Activated T-helper 1 cell treated with anti-CD3 and anti-CD28 coated beads, Interleukin-2, amount 50 U/mL, for 16 hours (primary cell): ENCODE measurements at regions not wholly inside any gene's neighbourhood (a gene's known extent, or its start where the extent isn't known, plus 50 kb on each side); places are given as distances from the start of the nearest gene placed in this dataset.

Source experiments
- DNase-seq, 2 donors: peaks; one replicate each; pipeline ENCODE4 v3.0.0-alpha.2; 2020; ENCODE audit warnings: low read depth in 1 of 2, low spot score in 1 of 2

DNA sequence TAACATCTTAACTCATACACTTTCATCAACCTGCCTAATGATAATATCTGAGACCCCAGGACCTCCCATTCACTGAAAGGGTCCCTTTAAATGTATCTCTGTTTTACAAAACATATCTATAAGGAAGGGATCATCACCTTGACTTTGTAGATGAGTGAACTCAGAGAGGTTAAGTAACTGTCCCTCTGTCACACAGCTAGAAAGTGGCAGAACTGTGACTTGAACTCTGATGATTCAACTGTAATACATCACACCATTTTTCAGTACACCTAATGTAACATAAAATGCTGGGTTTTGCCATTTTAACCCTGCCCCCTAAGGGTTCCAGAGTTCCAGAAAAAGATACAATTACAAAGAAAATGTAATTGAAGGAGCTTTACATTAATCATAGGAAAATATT is 234.6 kb downstream of the ZEB2 start:
- no peak for DNase-seq

DNA sequence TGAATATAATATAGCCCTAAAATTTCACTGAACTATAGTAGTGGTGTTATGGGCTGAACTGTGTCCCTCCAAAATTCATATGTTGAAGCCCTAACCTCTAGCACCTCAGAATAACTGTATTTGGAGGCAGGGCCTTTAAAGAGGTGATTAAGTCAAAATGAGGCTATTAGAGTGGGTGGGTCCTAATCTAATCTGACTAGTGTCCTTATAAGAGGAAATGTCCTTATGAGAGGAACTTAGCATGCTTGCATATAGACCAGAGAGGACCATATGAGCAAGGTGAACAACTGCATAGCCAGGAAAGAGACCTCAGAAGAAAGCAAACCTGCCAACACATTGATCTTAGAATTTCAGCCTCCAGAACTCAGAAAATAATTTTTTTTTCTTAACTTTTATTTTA is 238.4 kb downstream of the ZEB2 start:
- DNase-seq = no peak

DNA sequence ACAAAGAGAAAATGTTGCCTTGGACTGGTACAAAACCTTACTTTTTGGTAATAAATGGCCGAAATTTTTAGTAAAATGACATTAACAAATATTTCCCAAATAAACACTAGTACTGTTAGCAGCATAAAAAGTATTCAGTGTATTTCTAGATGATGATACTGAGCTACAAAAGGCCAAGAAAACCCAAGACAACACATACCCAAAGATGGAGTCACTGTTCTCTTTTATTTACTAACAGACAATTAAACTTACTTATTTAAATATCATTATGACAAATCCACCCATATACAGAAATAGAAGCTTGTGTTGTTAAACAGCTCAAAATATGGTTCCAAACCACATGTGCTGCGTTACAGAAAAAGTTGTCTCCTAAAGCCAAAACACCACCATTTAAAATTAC is 239.9 kb downstream of the ZEB2 start:
- DNase-seq = no peak

DNA sequence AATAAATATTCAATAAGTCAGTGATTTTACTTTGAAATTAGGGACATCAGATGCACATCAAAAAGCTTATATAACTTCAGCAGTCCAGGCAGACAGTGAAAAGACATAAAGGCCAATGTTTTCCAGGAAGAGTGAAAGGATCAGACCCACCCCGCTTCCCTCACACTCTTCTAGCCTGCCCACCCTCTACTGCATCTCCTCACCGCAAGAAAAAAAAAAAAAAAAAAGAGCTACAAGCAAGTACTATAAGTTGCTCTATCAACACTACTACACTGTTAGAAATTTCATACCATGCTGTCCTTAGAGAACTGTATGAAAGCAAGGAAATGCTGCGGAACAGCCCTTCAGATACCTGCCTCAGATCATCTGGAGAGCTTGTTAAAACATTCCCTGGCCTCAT is 240.8 kb downstream of the ZEB2 start:
- no peak for DNase-seq

DNA sequence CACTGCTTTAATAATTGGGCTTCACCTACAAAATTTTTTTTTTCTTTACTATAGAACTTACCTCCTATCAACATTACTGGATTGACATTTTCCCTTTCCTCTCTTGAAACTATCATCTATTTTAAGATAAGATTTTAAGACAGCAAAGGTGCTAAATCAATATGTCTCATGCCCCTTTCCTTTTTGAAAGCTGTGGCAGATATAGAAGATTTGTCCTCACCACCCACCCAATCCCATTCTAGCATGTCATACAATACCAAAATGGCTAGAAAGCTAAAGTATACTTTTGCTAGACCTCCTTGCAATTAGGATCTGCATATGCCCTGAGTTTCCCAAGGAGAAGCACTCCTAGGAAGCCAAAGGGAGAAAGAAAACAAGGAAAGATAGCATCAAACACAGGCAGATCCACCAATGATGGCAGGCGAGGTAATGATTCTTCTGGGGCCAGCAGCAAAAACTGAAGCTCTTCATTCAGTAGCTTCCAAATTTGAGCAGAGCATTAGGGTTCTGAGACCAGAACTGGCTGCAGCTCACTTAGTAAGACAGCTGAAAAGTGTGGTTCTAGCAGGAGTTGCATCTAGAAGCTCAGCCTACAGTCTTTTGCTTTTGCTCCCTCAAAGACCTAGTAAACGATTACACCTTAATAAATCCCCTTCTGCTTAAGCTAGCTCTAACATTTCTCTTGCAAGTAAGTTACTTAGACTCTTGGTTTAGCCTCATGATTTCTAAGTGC is 242.1 kb downstream of the ZEB2 start:
- no peak for DNase-seq

DNA sequence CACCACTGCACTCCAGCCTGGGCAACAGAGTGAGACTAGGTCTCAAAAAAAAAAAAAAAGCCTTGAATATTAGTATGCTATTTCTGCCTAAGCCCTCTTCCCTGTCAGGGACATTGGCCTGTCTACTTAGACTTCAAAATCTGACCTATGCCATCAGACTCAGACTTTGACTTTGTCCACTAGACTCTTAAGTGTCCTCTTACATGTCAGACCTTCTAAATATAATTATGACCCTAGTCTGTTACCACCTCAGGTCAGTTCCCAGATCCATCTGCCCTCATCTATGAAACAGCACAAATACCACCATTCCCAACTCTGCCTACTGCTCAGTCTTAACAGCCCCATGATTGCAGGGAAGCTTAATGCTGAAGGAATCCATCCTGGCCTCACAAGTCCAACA is 244.6 kb downstream of the ZEB2 start:
- no peak for DNase-seq

DNA sequence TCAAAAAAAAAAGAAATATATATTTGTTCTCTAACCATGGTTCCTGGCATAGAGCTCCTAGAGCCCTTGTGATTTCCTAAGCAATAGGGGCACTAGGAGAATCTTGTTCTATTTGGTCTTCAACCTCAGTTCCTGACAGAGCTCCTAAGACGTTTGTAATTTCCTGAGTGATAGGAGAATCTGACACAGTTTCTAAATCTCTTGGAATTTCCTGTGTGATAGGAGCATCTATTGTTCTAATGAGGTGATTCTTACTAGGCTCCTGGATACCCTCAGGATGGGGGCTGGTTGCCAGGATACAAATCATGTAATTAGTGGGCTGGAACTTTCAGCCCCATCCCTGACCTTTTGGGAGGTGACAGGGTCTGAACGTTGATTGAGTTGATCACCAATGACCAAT is 245.8 kb downstream of the ZEB2 start:
- no peak for DNase-seq

DNA sequence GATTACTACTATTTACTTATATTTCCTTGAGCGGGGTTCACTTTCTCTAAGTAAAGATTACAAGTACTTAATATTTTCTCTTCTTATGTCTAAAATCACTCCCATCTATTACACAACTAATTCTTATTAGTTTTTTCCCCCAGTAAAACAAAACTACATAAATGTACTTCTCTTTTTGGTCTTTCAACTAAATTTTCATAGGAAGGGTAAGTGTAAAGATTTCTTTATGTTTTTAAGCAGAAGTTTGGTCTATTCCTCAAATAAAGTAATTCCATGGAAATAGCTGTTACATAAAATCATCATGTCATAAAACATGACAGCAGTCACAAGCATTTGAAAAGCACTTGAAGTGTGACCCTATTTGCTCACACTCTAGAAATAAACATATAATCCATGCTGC is 249.0 kb downstream of the ZEB2 start:
- DNase-seq = no peak

DNA sequence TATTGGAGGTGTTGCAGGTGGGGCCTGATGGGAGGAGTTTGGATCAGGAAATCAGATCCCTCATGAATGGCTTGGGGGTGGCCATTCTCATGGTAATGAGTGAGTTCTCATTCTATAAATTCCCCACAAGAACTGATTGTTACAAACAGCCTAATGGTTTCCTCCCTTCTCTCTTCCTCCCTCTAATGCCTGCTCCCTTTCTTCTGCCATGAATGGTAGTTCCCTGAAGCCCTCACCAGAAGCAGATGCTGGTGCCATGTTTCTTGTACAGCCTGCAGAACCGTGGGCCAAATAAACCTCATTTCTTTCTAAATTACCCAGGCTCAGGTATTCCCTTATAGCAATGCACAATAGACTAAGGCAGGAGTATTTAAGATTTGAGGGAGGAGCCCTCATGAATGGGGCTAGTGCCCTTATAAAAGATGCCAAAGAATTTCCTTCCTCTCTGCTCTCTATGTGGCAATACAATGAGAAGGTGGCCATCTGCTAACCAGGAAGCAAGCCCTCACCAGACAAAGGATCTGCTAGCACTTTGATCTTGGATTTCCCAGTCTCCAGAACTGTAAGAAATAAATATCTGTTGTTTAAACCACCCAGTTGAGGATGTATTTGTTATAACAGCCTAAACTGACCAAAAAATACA is 251.8 kb downstream of the ZEB2 start:
- no peak for DNase-seq

DNA sequence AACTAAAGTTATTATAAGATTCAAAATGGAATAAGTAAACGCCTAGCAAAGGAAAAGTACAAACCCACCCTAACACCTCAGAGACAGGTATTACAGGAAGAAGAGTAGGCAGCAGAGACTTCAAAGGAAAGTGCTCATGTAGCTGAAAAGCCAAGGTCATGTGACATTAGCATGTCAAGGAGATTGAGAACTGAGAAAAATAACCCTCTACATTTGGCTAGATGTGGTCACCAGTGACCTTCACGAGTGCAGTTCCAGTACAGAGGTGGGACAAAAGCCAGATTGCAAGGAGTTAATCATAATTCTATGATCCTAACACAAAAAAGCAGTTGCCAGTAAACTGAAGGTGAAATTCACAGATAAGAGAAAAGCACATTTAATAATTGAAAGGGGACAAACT is 252.7 kb downstream of the ZEB2 start:
- DNase-seq = no peak

DNA sequence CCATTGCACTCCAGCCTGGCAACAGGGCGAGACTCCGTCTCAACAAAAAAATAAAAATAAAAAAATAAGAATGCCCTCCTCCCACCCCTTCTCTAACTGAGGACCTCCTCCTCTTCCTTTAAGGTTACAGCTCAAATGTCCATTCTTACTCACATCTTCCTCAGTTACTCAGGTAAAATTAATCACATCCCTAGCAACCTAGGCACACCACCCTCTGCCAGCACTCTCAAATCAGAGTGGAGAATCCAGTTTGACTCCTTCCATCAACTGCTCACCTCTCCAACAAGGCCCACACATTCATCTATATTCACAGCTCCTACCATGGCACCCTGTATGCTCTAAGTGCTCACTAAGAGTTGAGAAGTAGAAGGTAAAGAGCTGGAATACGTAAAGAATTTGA is 254.3 kb downstream of the ZEB2 start:
- DNase-seq = no peak

DNA sequence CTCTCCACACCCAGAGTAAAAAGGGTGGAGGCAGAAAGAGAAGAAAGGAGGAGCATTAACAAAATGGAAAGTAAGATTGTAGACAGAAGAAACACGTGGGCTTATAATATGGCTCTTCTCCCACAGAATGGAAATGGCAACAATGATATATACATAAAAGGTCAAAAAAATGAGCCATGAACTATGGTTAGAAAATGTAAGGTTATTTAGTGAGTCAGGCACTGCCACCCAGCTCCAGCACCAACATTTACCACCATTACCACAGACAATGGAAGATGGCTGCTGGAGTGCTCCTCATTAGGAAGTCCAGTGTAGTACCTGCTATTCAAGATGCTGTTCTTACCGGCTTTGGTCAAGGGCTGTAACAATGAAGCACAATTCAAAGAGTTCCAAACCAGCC is 258.0 kb downstream of the ZEB2 start:
- DNase-seq = no peak

DNA sequence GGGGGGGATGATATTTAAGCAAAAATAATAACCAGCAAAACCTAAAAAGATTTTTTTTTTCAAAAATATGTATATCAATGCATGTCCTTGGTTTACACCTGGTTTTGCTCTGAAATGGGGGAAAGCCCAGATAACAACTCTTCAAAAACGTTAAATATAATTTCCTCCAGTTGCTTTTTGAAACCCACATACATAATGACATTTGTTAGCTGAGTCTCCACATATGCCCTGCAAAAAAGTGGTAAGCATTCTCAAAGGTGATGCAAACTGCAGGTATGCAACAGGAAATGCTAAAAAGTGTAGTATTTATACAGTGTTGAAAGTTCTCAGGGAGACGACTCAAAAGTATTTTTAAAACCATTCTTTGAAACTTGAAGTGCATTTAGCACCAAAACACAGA is 258.6 kb downstream of the ZEB2 start:
- no peak for DNase-seq

DNA sequence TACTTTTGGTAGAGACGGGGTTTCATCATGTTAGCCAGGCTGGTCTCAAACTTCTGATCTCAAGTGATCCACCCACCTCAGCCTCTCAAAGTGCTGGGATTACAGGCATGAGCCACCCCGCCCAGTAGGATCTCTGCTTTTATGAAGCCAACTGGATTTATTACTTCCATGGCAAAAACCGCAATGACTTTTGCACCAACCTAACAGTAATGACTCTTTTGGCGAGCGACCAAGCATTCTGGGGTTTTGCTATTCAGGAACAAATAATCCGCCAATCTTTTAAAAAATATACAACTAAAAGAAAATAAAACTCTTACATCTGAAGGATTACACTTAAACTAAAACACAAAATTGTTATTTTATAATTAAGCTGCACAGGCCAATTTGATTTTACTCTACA is 260.6 kb downstream of the ZEB2 start:
- no peak for DNase-seq

DNA sequence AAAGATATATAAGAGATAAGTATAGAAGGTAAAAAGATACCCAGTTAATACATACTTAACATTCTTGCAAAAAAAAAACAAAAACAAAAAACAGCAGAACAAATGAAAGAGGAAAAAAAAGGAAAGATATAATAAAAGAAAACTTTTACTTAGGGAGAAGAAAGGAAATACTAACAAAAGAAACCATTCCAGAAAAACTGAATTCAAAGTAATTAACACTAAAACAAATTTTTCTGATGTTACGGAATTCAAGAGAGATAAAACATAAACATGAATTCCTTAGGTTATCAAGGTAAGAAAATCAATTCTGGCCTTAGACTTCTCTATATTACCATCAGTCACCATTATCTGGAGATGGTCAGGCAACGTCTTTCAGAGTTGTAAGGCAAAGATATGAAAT is 261.8 kb downstream of the ZEB2 start:
- DNase-seq = no peak

DNA sequence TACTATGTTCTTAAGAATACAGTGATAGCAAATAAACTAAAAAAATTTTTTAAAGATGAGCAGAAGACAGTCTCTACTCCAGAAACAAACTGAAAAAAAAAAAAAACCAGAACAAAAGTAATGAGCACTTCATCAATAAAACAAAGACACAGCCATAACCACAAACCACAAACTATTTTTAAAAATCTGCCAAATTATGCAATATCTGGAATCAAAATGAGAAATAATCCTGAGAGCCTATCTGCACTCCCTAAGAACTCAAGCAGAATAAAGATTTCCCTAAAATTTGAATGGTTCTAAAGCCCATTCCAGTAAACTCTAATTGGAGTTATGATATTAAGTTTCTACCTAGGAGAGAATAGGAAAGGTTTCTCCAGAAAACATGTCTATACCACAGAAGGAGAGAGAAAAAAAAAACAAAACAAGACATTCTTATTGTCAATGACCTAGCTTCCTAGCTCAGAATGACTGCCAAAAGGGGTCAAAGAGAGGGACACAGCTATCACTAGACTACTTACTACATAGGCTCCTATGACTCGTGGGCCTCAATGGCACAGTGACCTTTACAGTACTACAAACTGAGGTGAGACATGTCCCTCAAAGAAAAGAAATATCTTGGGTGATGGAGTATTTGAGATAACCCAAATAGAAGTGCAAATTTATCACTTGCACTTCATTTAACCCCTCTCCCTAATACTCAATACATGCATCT is 262.8 kb downstream of the ZEB2 start:
- DNase-seq = no peak

DNA sequence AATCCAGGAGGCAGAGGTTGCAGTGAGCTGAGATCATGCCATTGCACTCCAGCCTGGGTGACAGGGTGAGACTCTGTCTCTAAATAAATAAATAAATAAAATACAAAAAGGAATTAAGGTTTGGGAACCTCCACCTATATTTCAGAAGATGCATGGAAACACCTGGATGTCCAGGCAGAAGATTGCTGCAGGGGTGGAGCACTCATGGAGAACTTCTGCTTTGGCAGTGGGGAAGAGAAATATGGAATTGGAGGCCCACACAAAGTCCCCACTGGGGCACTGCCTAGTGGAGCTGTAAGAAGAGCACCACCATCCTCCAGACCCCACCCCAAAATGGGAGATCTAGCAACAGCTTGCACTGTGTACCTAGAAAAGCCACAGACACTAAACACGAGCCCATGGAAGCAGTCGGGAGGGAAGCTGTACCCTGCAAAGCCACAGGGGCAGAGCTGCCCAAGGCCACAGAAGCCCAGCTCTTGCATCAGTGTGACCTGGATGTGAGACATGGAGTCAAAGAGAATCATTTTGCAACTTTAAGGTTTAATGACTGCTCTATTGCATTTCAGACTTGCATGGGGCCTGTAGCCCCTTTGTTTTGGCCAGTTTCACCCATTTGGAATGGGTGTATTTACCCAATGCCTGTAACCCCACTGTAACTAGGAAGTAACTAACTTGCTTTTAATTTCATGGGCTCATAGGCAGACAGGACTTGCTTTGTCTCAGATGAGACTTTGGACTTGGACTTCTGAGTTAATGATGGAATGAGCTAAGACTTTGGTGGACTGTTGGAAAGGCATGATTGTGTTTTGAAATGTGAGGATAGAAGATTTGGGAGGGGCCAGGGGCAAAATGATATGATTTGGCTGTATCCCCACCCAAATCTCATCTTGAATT is 265.3 kb downstream of the ZEB2 start:
- no peak for DNase-seq

DNA sequence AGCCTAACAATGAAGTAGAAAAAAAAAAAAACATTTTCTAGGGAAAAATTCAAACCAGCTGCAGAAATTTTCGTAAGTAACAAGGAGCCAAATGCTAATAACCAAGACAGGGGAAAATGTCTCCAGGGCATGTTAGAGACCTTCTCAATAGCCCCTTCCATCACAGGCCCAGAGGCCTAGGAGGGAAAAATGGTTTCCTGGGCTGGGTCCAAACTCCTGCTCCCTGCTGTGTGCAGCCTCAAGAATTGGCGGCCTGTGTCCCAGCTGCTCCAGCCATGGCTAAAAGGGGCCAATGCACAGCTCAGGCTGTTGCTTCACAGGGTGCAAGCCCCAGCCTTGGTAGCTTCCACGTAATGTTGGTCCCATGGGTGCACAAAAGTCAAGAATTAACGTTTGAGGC is 266.2 kb downstream of the ZEB2 start:
- no peak for DNase-seq

DNA sequence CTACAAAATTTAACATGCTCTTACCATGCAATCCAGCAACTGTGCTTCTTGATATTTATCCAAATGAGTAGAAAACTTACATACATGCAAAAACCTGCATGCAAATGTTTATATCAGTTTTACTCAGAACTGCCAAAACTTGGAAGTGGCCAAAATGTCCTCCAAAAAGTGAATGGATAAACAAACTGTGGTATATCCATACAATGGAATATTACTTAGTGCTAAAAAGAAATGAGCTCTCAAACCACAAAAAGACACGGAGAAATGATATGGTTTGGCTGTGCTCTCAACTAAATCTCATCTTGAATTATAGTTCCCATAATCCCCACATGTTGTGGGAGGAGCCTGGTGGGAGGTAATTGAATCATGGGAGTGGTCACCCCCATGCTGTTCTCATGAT is 267.2 kb downstream of the ZEB2 start:
- no peak for DNase-seq

DNA sequence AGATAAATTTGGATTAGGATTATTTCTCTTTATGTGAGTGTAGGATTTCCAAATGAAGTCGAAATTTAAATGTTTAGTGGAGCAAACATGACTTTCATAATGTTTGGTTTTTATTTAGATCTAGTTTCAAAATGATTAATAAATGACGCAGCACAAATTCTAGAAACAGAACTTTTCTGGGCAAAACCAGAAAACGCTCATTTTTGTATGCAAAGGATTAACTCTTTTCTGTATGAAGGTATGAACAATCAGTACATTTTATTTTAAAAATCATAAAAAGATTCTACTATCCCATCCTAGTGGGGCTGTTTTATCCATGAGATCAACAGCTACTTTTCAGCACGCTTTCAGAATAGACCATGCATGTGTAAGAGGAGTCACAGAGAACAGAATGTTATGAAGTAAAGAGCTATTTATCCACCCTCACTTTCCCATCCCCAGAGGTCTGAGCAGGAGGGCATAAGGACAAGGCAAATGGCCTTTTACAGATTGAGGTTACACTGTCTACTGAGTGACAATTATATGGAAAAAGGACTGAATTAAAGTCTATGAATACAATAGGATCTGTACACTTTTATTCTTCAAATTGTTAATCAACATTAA is 270.8 kb downstream of the ZEB2 start:
- no peak for DNase-seq

DNA sequence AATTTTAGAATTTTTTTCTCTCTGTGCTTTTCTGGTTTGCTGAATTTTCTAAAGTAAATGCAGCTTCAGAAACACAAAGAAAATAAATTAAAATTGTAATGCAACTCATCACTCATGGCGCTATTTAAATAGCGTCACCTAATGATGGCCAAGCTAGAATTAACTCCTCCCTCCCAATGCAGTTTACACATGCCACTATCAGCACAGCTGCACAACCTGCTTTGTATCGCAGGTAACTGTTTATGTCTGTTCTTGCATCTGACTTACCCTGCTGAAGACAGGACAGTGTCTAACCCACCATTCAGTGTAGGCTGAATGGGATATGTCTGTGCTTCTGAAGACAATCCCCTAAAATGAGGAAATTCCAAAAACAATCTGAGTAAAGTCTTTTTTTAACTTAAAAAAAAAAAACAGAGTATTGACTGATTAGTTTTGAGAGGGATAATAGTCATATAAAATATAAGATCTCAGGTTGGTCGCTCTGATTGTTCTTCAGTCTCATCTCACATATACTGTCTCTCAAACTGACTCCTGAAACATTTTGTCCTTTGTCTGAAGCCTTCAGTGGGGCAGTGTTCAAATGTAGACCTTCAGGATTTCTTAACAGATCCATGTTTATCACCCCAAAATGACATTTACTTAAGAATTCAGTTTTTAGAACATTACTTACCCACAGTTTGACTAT is 271.4 kb downstream of the ZEB2 start:
- no peak for DNase-seq
